ENCODE measurements at regions not wholly inside any gene's neighbourhood (a gene's known extent, or its start where the extent isn't known, plus 50 kb on each side); places are given as distances from the start of the nearest gene placed in this dataset.

GRCh38 chr6:51387907-51388306 is 569.2 kb downstream of the TFAP2B start:
- no peak for FAIRE-seq
- intact Hi-C loops (cut with micrococcal nuclease; ENCODE audit: unreplicated experiment) (no loop called here), in situ Hi-C loops (cut with HindIII; ENCODE audit: extremely low pct_ligation_motif_present, low pct_unique_long_range_greater_than_20kb) (no loop called here)
- no peaks in the 10 kb centered on the region for H3K9me3 ChIP-seq (ENCODE audit: low read length)
- H3K36me3 ChIP-seq (replicated peaks in 1 of 2; ENCODE audit: control insufficient read depth in 1 of 2, insufficient read depth in 2 of 2, low read length in 2 of 2): no peaks in the 10 kb centered on the region
- no peaks in the 10 kb centered on the region for H3K79me2 ChIP-seq (ENCODE audit: insufficient read depth, low read length)
- WGBS (ENCODE audit: low lambda C conversion rate): 23% methylated on average over 4 of the region's 4 CpGs
- CTCF ChIA-PET (ENCODE audit: low intra/inter-chr PET ratio, low total read pairs): no interaction called here
- H3K4me1 ChIP-seq (ENCODE audit: insufficient read depth, low read length): peaks cover under 1% of the 10 kb centered on the region; the same call in 1 of the 2 replicates
- no peak for DNase-seq (ENCODE audit: low spot score)
- TF ChIP-seq JUND (CRISPR knock-in tag; IDR thresholded peaks at IDR 0.05) (no peak), ZNF251 (CRISPR knock-in tag; IDR thresholded peaks at IDR 0.05) (no peak), ZBTB7A (CRISPR knock-in tag; IDR thresholded peaks at IDR 0.05) (no peak), ZBTB44 (CRISPR knock-in tag; IDR thresholded peaks at IDR 0.05) (no peak), ZNF737 (CRISPR knock-in tag; IDR thresholded peaks at IDR 0.05; ENCODE audit: borderline replicate concordance) (no peak), BRCA1 (CRISPR knock-in tag; IDR thresholded peaks at IDR 0.05) (no peak), FUBP1 (CRISPR knock-in tag; IDR thresholded peaks at IDR 0.05; ENCODE audit: borderline replicate concordance) (no peak), ZNF788 (CRISPR knock-in tag; IDR thresholded peaks at IDR 0.05; ENCODE audit: borderline replicate concordance) (no peak), ZNF670 (CRISPR knock-in tag; IDR thresholded peaks at IDR 0.05; ENCODE audit: borderline replicate concordance) (no peak), EZH2 (conservative IDR thresholded peaks at IDR 0.05; ENCODE audit: low read depth, low read length) (no peak), PHF20 (CRISPR knock-in tag; IDR thresholded peaks at IDR 0.05) (no peak), ZNF253 (CRISPR knock-in tag; IDR thresholded peaks at IDR 0.05; ENCODE audit: borderline replicate concordance) (no peak), RELA (CRISPR knock-in tag; IDR thresholded peaks at IDR 0.05) (no peak), ZNF766 (CRISPR knock-in tag; IDR thresholded peaks at IDR 0.05; ENCODE audit: borderline replicate concordance) (no peak), ZNF572 (CRISPR knock-in tag; IDR thresholded peaks at IDR 0.05) (no peak), ZNF777 (CRISPR knock-in tag; IDR thresholded peaks at IDR 0.05) (no peak), ZNF256 (CRISPR knock-in tag; conservative IDR thresholded peaks at IDR 0.05) (no peak), TEAD2 (CRISPR knock-in tag; IDR thresholded peaks at IDR 0.05) (no peak), ZFX (CRISPR knock-in tag; IDR thresholded peaks at IDR 0.05; ENCODE audit: low read depth) (no peak)
- no peak overlapping the region for H3K4me3 ChIP-seq (replicated peaks in 1 of 3; ENCODE audit: insufficient read depth in 1 of 3, low read depth in 2 of 3, low read length in 3 of 3)
- no peaks in the 10 kb centered on the region for H4K20me1 ChIP-seq (ENCODE audit: insufficient read depth, low read length)
- POLR2A ChIA-PET: no interaction called here
- BruUV-seq (replicated peaks): no TSS peak
- H3K27ac ChIP-seq (ENCODE audit: extremely low read length, insufficient read depth, low read length): no peak overlapping the region
- no peak overlapping the region for H2AFZ ChIP-seq (ENCODE audit: low read length)
- no peak overlapping the region for H3K9ac ChIP-seq (ENCODE audit: insufficient read depth, low read depth, low read length)
- ATAC-seq: no peak
- H3K27me3 ChIP-seq (ENCODE audit: control insufficient read depth in 1 of 2, insufficient read depth in 2 of 2, low read length in 2 of 2): no peaks in the 10 kb centered on the region
- H3K4me2 ChIP-seq (ENCODE audit: low read depth, low read length): no peak overlapping the region
